ENCODE measurements at regions not wholly inside any gene's neighbourhood (a gene's known extent, or its start where the extent isn't known, plus 50 kb on each side); places are given as distances from the start of the nearest gene placed in this dataset.

DNA sequence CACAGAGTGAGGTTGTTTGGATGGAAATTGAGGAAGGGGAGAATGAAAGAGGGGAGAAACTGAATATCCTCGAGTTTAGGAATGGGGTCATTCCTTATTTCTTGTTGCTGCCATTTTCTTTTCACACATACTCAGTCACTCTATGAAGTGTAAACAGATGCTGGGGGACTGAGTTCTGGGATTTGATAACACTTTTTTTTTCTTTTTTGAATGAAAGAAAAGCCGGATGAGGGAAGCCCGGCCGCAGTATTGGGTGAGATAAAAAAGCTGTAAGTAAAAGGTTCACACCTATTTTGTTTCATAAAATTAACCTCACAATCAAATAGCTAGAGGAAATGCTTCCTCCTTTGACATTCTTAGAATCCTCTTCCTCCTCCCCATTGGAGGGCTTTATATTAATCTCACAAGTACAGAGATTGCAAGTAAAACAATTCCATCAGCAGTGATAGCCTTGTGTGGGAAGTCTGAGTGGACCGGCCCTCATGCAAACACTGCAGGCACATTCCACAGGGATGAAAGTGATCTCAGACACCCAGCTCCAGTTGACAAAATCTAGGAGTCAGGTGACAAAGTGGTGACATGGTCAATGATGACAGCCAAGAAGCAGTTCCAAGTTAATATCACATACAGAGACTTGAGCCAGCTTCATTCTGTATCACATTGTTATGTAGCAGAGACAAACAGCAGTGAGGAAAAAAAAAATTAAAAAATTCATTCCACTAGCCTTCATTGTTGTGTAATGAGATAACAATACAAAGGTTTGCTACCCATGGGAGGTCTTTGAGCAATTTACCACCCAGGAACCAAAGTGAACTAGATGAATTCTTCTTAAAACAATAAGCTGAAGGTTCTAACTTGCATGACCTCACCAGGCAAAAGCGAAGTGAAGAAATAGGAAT is 391.1 kb upstream of the HSF2 start:
- no peak for DNase-seq (ENCODE audit: low spot score)

DNA sequence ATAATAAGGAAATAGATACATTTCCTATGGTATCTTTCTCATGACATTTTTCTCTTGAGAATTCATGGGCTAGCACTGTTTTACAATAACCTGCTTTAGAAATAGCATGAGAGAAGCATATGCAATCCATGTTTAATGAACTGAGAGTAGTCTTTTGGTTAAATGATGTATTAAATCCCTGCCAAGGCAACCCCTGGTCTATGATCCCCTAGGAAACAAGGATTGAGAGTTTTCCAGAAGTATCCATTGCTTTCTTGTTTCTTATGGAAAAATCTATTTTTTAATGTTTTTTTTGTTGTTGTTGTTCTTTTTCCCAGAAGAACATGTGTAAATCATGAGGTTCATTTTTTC is 390.5 kb upstream of the HSF2 start:
- DNase-seq (ENCODE audit: low spot score) = no peak

DNA sequence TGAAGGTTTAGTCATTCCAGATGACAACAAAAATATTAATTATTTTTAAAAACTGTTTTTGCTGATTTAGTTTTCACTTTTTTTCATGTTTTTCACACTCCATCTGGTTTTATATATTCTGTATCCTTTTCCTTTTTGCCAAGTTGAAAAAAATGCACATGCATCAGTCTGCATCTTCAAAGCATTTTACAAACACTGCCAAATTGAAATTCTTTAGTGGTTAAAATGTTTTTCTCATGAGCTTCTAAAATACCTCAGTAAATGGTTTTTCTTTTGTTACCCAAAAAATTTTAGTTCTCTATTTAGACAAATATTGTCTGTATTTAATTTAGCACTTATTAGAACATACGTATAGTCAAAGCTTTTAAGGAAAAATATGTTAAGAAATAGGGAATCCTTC is 386.9 kb upstream of the HSF2 start:
- DNase-seq (ENCODE audit: low spot score) = no peak

DNA sequence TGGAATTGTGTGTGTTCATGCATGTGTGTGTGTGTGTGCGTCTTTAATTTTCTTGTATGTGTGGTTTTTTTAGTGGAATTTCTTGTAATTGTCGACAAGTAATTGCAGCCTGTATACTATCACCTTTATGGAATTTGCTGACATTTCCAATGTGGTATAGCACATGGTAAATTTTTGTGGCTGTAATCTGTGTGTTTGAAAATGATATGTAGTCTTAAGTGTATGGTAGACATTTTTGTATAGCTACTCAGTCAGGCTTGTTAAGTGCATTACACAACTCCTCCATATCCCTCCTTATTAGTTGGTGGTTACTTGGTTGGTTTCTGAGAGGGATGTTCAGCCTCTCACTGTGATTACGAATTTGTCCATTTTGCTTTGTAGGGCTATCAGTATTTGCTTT is 384.5 kb upstream of the HSF2 start:
- no peak for DNase-seq (ENCODE audit: low spot score)

DNA sequence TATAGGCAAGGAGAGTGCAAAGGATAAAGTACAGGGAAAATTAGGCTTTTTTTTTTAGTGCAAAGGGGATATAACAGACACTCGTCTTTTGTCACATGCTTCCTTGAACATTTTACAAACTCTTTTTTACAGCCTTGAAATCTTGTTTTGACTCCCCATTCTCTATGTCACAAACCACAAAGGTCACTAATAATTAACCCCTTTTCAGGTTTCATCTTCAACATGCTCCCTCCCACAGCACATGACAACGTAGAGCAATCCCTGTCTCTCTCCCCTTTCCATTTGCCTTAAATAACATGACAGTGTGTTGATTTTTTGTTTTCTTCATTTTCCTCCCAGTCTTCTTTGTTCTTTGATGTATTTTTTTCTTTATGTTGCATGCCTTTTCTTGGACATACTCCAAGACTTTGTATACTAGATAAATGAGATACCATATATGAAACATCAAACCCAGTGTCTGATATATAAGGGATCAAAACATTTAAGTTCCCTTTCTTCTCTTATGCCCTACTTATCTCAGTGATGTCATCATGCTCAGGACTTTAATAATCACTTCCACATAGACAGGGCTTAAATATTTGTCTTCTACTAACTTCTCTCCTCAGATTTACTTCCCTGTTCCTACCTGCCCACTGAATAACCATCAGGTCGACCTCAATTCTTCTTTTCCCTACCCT is 378.7 kb upstream of the HSF2 start:
- DNase-seq (ENCODE audit: low spot score) = no peak

DNA sequence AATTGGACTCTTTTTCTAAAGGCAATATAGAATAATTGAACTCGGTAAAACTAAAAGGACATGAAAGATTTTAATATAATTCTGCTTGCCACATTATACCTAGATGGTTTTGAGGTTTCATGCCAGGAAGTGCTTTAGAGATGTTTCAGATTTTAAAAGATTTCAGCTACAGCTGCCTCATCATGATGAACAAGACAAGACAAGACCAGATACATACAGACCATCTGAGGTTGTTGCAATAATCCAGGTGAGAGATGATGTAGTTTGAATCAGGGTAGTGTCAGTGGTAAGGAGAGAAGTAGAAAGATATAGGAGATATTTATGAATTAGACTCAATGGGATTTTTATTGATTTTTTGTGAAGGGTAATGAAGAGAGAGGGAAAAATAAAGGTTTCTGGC is 374.3 kb upstream of the HSF2 start:
- no peak for DNase-seq (ENCODE audit: low spot score)

DNA sequence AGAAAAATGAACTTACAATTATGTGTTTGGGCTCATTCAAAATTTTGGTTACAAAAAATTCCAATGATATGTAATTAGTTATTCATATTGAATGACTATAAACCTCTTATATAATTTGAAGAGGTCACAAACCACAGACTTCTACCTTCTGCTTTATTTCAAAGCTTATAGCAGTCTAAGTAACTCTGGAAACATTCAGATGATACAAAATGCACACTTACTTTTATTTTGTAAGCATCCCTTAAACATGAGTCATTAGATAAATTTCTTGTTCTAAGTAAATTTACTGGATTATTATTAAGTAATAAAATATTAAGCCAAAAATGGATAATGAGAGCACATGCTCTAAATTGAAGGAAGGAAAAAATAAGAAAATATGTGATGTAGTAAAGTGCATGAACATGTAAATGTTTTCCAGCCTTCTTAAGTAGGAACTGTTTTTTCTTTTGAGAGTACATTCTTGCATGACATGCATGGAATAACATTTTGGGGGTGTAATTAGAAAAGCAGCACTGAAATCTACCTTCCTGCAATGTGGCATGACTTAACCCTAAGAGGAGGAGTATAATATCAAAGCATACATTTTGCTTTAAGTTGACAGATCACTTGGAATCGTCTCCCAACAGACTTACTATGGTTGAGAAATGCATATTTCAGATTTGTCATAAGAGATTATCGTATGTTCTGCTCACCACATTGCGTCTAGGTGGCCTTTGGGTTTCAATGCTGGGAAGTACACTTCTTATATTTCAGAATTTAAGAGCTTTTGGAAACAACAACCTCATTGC is 372.7 kb upstream of the HSF2 start:
- DNase-seq (ENCODE audit: low spot score) = no peak

DNA sequence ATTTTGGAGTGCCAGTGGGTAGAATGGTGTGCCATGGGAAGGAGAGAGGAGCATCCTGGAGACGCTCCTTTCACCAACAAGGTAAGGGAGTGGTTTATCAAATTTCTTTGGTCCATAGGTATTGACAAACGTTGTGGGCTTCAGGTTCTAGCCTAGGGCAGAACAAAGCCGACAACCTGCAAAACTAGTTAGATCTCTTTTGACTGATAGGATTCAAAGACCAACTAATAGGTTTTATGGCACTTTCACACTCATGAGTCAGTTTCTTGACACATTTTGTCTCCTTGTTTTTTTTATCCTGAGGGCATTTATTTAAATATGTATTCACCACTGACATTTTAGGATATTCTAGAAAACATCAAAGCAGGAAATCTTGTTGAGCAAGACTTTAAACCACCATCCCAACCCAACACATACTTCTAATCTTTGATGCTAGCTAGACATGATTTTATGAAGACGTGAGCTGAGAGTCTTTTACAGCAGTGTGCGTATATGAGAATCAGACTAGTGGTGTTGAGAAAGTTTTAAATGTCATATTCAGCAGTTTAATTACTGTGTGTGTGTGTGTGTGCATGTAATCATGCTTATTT is 370.4 kb upstream of the HSF2 start:
- DNase-seq (ENCODE audit: low spot score) = no peak

DNA sequence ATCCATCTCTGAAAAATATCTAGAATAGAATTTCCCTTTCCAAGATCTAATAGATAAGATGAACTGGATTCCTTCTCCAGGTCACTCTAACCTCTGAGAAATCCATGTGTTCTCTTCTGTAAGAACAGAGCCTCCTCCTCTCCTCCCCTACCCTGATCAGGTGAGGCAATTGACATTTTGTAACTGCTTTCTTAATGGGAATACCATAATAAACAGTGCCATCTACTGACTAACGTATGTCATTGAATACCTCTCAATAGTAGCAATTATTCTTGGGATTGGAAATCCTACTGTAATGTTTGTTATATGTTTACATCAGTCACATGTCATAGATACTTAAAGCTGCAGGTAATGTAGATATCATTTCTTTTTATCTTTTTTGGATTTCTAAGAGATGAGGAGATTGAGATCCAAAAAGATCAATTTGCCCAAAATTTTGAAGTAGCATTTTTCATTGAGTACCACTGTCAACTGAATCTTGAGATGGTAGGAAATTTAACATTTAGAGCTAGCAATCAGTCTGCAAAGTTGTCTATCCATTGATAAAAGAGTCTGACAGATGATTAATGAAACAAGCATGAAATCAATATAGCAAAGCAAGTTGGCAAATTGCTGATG is 365.8 kb upstream of the HSF2 start:
- DNase-seq (ENCODE audit: low spot score) = peak; percentile 53

DNA sequence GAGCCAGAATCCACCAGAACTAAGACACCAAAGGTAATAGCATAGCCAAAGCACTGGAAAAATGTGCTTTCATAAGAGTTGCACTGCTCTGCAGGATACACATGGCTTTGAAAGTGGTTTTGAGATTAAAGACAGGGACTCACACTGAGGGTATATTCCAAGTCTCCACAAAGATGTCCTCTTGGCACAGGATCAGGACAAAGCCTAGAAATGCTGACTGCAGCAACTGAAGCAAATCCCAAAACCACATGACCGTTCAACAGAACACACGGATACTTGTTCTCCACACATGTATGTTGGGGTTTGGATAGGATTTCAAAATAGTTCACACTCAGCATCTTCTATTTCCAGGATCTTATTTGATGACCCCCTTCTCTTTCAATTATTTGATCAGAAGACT is 364.3 kb upstream of the HSF2 start:
- no peak for DNase-seq (ENCODE audit: low spot score)

DNA sequence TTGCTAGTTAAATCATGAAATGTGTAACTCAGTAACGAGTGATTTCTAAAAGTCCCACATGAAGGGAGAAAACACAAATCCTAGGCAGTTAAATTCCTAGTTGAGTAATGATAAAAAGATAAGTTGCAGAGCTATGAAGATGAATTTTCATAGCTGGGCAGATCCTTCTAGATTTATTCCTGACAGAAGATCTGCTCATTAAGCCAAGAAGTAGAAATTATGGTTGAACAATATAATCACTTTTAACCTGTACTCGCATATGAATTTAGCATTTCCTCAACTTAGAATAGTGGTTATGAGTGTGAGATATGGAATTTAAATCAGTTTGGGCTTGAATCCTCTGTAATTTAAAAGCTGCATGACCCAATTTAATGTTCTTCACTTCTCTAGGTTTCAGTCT is 359.2 kb upstream of the HSF2 start:
- DNase-seq (ENCODE audit: low spot score) = no peak

DNA sequence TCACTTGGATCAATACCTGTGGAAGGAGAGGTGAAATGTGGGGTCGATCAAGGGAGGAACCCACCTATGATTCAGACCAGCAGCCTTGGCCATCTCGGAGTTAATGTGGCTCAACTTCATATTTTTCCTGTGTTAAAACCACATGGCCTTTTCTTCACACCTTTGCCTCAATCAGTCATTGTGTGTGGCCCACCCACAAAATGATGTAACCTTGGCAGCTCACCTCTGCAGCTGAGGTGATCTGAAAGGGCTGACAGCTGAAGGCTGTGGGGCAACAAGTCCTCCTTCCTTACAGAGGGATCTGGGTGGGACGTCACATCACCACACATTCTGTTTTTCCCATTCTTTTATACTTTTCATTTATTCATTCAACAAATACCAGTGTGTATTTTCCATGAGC is 357.1 kb upstream of the HSF2 start:
- DNase-seq (ENCODE audit: low spot score) = no peak

DNA sequence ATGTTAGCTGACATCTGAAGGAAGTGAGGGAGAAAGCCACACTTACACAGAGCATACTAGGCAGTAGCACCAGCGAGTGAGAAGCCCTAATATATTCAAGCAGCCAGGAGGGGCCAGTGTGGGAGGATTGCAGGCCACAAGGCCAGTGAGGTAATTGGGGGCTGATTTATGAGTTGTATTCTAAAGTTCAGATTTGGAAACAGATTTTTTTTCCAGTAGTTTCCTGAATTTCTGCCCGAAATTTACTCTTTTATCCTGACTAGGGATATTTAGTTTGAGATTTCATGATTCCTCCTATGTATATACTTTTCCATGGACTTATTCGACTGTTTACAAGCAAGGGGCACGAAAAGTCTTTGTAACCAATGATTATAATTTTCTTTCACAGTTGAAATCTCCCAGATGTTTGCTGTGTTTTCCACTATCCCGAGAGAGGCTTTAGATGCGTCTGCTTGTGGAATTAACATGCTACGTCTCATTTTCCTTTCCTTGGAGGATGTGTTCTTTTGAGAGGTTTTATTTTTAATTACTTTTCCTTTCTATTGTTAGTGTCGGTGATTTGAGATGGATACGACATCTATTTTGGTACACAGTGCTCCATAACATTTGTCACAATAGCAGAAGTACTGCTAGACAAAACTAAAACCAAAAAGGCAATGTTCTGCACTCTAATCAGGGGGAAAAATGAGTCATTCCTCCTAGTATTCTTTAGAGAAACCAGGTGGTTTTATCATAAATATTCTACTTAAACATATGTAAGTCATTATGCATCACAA is 356.3 kb upstream of the HSF2 start:
- DNase-seq (ENCODE audit: low spot score) = peak; percentile 4

DNA sequence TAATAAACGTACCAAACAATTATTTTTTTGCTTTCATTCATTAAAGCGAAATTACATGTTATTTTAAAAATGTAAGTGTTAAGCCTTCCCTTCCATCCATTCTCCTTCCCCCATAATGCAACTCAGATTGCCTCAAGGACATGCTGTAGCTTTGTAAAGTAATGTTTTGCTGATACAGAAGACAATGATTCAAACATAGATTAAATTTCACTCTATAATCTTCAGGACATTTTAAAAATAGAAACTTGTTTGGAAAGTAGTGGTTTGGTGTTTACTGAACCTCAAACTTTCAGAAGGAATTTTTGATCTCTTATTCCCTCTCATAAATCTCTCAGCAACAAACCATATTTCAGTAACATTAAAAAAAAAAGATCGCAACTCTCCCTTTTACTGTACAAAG is 350.9 kb upstream of the HSF2 start:
- no peak for DNase-seq (ENCODE audit: low spot score)

DNA sequence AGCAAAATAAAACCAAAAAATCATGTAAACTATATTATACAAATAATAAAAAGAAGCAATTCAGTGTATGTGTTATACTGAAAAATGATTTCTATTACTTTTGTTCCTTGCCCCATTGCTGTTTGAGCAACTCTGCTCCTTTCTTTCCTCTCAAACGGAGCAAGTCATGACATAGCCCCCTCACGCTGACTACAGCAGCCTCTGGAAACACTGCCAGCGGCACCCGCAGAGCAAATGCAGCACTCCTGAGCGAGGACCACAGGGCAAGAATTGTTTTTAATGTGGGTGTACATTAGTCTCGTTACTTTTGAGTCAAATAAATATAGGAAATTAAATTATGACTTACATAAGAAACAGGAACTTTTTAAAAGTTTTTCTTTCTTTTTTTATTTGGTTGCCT is 350.1 kb upstream of the HSF2 start:
- no peak for DNase-seq (ENCODE audit: low spot score)

DNA sequence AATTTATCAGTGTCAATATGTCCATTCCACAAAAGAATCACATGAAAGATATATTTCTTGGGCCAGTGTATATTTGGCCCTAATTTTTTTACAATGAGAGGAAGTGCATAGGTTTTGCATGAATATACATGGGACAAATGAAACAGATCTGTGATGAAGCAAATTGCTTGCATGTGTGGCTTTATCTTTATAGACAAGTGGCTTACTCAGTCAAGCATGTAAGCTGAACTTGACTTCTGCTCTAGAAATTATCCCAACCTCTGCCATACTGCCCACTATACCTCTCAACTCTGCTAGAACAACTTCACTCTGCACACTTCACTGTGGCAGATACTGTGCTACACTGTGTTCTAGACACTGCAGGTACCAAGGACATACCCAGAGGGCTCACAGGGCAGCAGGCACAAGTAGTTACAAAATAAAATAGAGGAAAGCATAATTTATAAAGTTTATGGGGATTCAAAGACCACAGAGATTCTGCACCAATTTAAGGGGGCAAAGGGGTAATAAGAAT is 349.2 kb upstream of the HSF2 start:
- DNase-seq (ENCODE audit: low spot score) = no peak

DNA sequence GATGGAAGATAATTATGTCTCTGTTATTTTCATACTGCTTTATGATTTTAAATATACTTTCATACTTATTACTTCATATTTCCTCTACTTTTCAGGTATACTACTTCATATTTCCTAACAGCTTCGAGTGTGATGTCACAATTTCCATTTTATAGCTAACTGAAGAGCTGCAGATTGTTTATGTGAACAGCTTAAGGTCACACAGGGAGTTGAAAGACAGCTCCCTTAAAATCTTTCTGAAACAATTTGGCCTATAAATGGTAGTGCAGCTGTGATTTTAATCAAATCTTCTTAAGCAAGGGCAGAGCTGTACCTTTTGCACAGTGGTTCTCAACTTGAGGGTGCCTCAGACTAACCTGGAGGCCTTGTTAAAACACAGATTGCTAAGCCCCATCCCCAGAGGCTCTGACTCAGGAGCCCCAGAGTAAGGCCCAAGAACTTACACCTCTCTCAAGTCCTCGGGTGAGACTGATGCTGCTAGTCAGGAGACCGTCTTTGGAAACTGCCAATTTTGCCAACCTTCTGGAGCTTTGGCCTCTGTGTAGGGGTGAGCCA is 347.0 kb upstream of the HSF2 start:
- no peak for DNase-seq (ENCODE audit: low spot score)

DNA sequence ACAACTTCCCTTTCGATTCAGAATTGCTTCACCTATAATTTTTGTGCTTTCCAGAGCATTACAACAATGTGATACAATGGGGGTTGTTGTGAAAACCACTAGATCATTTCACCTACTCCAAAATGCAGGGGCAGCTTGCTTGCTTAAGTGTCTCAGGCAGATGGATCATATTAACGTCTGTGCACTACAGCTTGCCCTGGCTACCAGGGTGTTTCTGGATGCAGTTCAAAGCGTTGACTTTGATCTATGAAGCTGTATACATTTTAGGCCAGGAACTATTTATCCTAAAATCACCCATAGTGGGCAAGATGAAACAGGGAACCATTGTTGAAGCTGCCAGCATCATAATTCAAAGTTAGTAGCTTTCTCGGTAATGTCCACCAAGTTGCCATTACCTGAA is 339.5 kb upstream of the HSF2 start:
- DNase-seq (ENCODE audit: low spot score) = no peak

DNA sequence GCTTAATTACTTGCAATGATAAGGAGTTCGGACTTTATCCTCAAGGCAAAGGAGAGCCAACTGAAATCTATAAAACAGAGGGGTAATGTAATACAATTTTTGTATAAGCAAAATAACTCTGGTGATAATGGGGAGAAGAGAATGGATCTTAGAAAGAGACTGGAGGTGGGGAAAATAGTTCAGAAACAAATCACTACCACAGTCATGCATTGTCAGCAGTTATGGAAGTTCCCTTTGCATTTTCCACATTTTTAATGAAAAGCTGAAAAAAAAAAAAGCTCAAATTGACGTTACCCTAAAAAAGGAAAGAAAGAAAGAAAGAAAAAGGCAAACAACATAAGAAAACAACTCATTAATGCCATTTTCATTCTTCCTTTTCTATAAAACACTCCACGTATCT is 337.6 kb upstream of the HSF2 start:
- DNase-seq (ENCODE audit: low spot score) = no peak

DNA sequence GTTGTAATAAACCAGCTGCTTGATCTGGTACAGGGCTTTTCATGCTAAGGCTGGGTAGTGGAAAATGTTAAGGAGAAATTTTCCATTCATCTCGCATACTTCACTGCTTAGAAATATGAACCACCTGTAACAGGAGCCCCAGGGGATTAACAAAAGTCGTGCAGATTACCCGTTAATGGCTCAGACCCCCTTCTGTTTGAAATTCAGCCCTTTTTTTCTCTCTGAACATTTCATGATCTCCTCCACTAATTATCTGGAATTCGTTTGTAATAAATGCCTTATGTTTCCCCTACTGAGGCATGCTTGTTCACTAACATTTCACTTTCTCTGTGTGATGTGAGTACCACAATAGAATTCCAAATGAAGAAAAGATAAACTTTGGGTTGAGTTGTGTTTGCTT is 336.4 kb upstream of the HSF2 start:
- DNase-seq (ENCODE audit: low spot score) = no peak

DNA sequence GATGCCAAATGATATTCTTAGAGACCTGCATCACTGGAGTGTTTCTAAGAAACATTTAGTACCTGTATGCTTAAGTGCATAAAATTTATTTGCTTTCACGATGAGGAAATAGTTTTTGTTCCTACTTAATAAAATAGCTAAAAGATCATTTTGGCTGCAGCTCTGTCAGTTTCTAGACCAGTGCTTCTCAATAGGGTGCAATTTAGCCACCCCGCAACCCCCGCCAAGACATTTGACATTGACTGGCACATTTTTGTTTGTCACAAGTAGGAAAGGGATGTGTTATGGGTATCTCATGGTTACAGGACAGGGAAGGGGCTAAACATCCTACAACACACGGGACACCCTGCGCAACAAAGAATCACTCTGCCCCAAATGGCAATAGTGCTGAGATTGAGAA is 335.7 kb upstream of the HSF2 start:
- DNase-seq (ENCODE audit: low spot score) = no peak

Data from kidney capillary endothelial cell (primary cell).